Astrocyte (in vitro differentiated cells and primary cell): ENCODE measurements at regions not wholly inside any gene's neighbourhood (a gene's known extent, or its start where the extent isn't known, plus 50 kb on each side); places are given as distances from the start of the nearest gene placed in this dataset.

Source experiments
- DNase-seq: peaks from one replicate; pipeline ENCODE4 v3.0.0-alpha.2; 2010; ENCODE audit warnings: low read depth
- FAIRE-seq: peaks from 2 replicates; lab custom pipeline; 2011; peaks lifted over from hg19 to GRCh38; lab: Jason Lieb, UNC
- H2AFZ ChIP-seq: 2 replicates; pipeline ENCODE4 v1.6.0; 2012; ENCODE audit warnings: low read depth, low read length, inconsistent platforms
- H3K27ac ChIP-seq: 2 replicates; pipeline ENCODE4 v1.5.1; 2011; ENCODE audit warnings: low read depth, low read length, inconsistent platforms
- H3K27me3 ChIP-seq: 2 replicates; pipeline ENCODE4 v1.6.0; 2011; ENCODE audit warnings: low read length, inconsistent platforms; ENCODE audit not compliant: insufficient read depth
- H3K36me3 ChIP-seq: 2 replicates; pipeline ENCODE4 v1.5.1; 2011; ENCODE audit warnings: low read length, inconsistent platforms; ENCODE audit not compliant: insufficient read depth
- H3K4me1 ChIP-seq: 2 replicates; pipeline ENCODE4 v1.5.1; 2011; ENCODE audit warnings: low read length, inconsistent platforms; ENCODE audit not compliant: insufficient read depth
- H3K4me2 ChIP-seq: 2 replicates; pipeline ENCODE4 v1.6.0; 2012; ENCODE audit warnings: low read length, inconsistent platforms
- H3K4me3 ChIP-seq: 2 replicates; pipeline ENCODE4 v1.5.1; 2011; ENCODE audit warnings: low read depth, mild to moderate bottlenecking, low read length, inconsistent platforms; ENCODE audit not compliant: insufficient read depth
- H3K79me2 ChIP-seq: 2 replicates; pipeline ENCODE4 v1.6.0; 2012; ENCODE audit warnings: mild to moderate bottlenecking, low read length, inconsistent platforms; ENCODE audit not compliant: insufficient read depth
- H3K9ac ChIP-seq: 2 replicates; pipeline ENCODE4 v1.6.0; 2012; ENCODE audit warnings: mild to moderate bottlenecking, low read length, inconsistent platforms
- H3K9me3 ChIP-seq: 2 replicates; pipeline ENCODE4 v1.5.1; 2012; ENCODE audit warnings: low read depth, mild to moderate bottlenecking, low read length, inconsistent platforms; ENCODE audit not compliant: insufficient read depth
- H4K20me1 ChIP-seq: 2 replicates; pipeline ENCODE4 v1.6.0; 2012; ENCODE audit warnings: low read length, inconsistent platforms; ENCODE audit not compliant: insufficient read depth
- H3K27ac Mint-ChIP-seq: one replicate; pipeline ENCODE4 v1.8.0; 2021; ENCODE audit warnings: mild to moderate bottlenecking, mixed read lengths; ENCODE audit not compliant: unreplicated experiment
- H3K27me3 Mint-ChIP-seq: one replicate; pipeline ENCODE4 v1.8.0; 2021; ENCODE audit warnings: low read depth, mixed read lengths; ENCODE audit not compliant: unreplicated experiment
- H3K36me3 Mint-ChIP-seq: one replicate; pipeline ENCODE4 v1.8.0; 2021; ENCODE audit warnings: low read depth, mixed read lengths; ENCODE audit not compliant: unreplicated experiment
- H3K4me1 Mint-ChIP-seq: one replicate; pipeline ENCODE4 v1.8.0; 2021; ENCODE audit warnings: low read depth, mixed read lengths; ENCODE audit not compliant: unreplicated experiment
- H3K4me3 Mint-ChIP-seq: one replicate; pipeline ENCODE4 v1.8.0; 2021; ENCODE audit warnings: mild to moderate bottlenecking, moderate library complexity, mixed read lengths; ENCODE audit not compliant: unreplicated experiment
- H3K9me3 Mint-ChIP-seq: one replicate; pipeline ENCODE4 v1.8.0; 2021; ENCODE audit warnings: mild to moderate bottlenecking, mixed read lengths; ENCODE audit not compliant: unreplicated experiment
- EZH2 ChIP-seq: IDR thresholded peaks from 2 replicates; pipeline ENCODE4 v1.6.1; 2012; ENCODE audit warnings: mild to moderate bottlenecking, low read length, inconsistent platforms; ENCODE audit not compliant: insufficient read depth
- TF ChIP-seq, protein P1 (sequence below): IDR thresholded peaks from 2 replicates; pipeline ENCODE4 v1.5.1; 2011; ENCODE audit warnings: low read depth, mild to moderate bottlenecking, inconsistent platforms, low read length, moderate library complexity; ENCODE audit not compliant: insufficient read depth

DNA sequence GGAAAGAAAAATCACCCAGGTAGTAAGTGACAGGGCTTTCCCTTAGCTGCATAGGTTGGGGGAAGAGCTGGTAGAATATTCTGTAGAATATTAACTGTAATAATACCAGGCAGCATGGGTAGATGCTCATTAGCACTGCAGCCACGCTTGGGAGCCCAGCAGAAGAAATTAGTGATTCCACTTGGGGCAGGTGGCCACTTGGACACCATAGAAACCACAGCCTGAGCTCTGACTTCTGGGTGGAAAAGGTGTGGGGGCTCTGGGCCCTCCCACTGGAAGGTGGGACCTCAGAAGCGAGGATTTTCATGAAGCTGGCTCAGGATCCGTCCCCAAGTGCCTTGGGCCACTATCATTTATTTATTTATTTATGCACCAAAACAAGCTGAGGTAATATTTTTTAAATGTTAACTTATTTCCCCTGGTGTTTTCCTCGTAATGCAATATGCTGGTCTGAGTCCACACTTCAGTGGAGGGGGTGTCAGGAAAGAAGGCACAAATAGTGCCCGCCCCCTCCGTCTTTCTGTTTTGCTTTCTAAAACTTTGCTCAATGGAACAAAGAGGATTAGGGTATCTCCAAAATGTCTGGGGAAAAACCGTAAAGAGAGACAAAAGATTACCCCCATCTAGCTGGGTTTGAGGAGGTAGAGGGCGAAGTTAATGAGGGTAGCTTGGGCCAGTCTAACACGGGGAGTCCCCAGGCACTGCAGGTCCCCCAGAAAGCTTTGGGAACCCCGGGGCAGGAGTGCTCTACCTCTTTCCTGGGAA, 75.2 kb upstream of the GADD45A start:
- Histone ChIP-seq H3K36me3 (no peaks in the 10 kb centered on the region), H3K79me2 (no peaks in the 10 kb centered on the region), H3K27me3 (peaks cover 4% of the 10 kb centered on the region), H4K20me1 (no peaks in the 10 kb centered on the region), H3K4me3 (no peak overlapping the region), H2AFZ (no peak overlapping the region), H3K4me1 (no peaks in the 10 kb centered on the region), H3K4me2 (no peak overlapping the region), H3K9ac (no peak overlapping the region), H3K27ac (no peak overlapping the region), H3K9me3 (no peaks in the 10 kb centered on the region)
- Mint-ChIP-seq H3K27me3 (peaks cover 7% of the 10 kb centered on the region), H3K9me3 (no peaks in the 10 kb centered on the region), H3K27ac (no peak overlapping the region), H3K36me3 (no peaks in the 10 kb centered on the region), H3K4me3 (no peak overlapping the region), H3K4me1 (peaks cover 13% of the 10 kb centered on the region)
- no peak for TF ChIP-seq EZH2
- TF ChIP-seq, protein P1, sequence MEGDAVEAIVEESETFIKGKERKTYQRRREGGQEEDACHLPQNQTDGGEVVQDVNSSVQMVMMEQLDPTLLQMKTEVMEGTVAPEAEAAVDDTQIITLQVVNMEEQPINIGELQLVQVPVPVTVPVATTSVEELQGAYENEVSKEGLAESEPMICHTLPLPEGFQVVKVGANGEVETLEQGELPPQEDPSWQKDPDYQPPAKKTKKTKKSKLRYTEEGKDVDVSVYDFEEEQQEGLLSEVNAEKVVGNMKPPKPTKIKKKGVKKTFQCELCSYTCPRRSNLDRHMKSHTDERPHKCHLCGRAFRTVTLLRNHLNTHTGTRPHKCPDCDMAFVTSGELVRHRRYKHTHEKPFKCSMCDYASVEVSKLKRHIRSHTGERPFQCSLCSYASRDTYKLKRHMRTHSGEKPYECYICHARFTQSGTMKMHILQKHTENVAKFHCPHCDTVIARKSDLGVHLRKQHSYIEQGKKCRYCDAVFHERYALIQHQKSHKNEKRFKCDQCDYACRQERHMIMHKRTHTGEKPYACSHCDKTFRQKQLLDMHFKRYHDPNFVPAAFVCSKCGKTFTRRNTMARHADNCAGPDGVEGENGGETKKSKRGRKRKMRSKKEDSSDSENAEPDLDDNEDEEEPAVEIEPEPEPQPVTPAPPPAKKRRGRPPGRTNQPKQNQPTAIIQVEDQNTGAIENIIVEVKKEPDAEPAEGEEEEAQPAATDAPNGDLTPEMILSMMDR: no peak
- FAIRE-seq (no peak), DNase-seq (no peak)

DNA sequence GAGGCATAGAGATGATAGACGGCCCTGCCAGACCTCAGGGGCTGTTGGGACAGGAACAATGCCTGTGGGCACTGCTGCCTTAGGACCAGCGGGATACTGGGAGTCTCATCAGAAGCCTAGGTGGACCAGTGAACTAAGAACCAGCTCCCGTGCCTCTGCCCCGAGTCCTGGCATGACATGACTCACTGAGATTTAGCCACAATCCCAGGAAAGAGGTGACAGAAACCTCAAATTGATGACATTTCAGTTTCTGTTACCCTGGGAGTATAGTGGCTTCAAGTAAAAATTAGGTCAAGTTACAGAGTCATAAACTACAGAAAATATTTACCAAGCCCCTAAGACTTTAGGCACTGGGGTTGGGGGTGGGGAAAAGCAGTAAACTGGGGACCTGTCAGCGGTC, 74.6 kb upstream of the GADD45A start:
- Histone ChIP-seq H3K9ac (no peak overlapping the region), H4K20me1 (no peaks in the 10 kb centered on the region), H3K36me3 (no peaks in the 10 kb centered on the region), H3K4me2 (no peak overlapping the region), H3K27ac (no peak overlapping the region), H3K79me2 (no peaks in the 10 kb centered on the region), H3K4me1 (no peaks in the 10 kb centered on the region), H2AFZ (no peak overlapping the region), H3K4me3 (no peak overlapping the region), H3K27me3 (no peaks in the 10 kb centered on the region), H3K9me3 (no peaks in the 10 kb centered on the region)
- DNase-seq: no peak
- Mint-ChIP-seq H3K9me3 (no peaks in the 10 kb centered on the region), H3K4me3 (no peak overlapping the region), H3K27ac (no peak overlapping the region), H3K27me3 (peaks cover 7% of the 10 kb centered on the region), H3K36me3 (no peaks in the 10 kb centered on the region), H3K4me1 (peaks cover 13% of the 10 kb centered on the region)
- no peak for TF ChIP-seq EZH2
- TF ChIP-seq, protein P1: no peak
- no peak for FAIRE-seq

DNA sequence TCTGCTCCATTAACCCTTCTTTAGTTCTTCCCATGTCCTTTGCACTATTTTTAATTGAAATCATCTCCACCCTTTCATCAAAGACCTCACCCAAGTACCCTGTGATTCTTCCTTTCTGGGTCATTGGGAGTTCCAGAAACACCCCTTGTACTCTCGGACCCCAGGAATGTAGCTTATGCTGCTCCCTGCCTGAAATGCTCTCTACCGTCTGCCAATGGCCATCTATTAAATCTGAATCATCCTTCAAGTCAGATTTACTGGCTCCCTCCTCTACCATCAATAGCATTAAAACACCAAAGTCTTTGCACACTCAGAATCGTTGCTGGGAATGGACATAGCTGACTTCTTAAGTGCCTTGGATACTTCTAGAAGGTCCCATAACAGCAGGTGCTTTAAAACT, 73.2 kb upstream of the GADD45A start:
- Histone ChIP-seq H3K9me3 (no peaks in the 10 kb centered on the region), H4K20me1 (no peaks in the 10 kb centered on the region), H3K27ac (no peak overlapping the region), H2AFZ (no peak overlapping the region), H3K36me3 (no peaks in the 10 kb centered on the region), H3K4me1 (no peaks in the 10 kb centered on the region), H3K4me2 (no peak overlapping the region), H3K27me3 (no peaks in the 10 kb centered on the region), H3K4me3 (no peak overlapping the region), H3K9ac (no peak overlapping the region), H3K79me2 (no peaks in the 10 kb centered on the region)
- Mint-ChIP-seq H3K27ac (no peak overlapping the region), H3K4me1 (peaks cover 13% of the 10 kb centered on the region), H3K9me3 (no peaks in the 10 kb centered on the region), H3K4me3 (no peak overlapping the region), H3K36me3 (no peaks in the 10 kb centered on the region), H3K27me3 (peaks cover 3% of the 10 kb centered on the region)
- no peak for TF ChIP-seq EZH2
- TF ChIP-seq, protein P1: no peak
- no peak for FAIRE-seq
- no peak for DNase-seq
